ENCODE measurements at regions not wholly inside any gene's neighbourhood (a gene's known extent, or its start where the extent isn't known, plus 50 kb on each side); places are given as distances from the start of the nearest gene placed in this dataset.

DNA sequence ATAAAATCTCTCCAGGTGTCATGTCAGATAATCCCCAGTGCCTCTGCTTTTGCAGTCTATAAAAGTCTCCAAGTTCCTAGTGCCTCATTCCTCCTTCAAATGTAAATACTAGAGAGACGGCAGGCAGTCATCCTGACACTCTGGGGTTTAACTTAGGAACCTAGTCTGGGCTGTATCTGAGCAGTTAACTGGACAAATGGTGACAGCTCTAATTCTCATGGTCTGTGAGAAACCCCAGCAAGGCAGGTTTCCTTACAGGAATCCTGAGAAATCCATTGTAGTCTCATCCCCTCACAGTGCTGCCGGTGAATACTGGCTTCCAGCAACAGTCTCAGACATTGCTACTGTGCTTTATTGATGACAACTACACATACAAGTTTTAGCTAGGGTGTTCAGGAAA lies 246.8 kb downstream of the SNCA start (continued):
- TF ChIP-seq, protein P1, sequence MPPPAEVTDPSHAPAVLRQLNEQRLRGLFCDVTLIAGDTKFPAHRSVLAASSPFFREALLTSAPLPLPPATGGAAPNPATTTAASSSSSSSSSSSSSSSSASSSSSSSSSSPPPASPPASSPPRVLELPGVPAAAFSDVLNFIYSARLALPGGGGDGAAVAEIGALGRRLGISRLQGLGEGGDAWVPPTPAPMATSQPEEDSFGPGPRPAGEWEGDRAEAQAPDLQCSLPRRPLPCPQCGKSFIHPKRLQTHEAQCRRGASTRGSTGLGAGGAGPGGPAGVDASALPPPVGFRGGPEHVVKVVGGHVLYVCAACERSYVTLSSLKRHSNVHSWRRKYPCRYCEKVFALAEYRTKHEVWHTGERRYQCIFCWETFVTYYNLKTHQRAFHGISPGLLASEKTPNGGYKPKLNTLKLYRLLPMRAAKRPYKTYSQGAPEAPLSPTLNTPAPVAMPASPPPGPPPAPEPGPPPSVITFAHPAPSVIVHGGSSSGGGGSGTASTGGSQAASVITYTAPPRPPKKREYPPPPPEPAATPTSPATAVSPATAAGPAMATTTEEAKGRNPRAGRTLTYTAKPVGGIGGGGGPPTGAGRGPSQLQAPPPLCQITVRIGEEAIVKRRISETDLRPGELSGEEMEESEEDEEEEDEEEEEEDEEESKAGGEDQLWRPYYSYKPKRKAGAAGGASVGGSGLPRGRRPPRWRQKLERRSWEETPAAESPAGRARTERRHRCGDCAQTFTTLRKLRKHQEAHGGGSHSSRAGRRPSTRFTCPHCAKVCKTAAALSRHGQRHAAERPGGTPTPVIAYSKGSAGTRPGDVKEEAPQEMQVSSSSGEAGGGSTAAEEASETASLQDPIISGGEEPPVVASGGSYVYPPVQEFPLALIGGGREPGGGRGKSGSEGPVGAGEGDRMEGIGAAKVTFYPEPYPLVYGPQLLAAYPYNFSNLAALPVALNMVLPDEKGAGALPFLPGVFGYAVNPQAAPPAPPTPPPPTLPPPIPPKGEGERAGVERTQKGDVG (CRISPR knock-in tag; IDR thresholded peaks at IDR 0.05) = no peak
- TF ChIP-seq, protein P2, sequence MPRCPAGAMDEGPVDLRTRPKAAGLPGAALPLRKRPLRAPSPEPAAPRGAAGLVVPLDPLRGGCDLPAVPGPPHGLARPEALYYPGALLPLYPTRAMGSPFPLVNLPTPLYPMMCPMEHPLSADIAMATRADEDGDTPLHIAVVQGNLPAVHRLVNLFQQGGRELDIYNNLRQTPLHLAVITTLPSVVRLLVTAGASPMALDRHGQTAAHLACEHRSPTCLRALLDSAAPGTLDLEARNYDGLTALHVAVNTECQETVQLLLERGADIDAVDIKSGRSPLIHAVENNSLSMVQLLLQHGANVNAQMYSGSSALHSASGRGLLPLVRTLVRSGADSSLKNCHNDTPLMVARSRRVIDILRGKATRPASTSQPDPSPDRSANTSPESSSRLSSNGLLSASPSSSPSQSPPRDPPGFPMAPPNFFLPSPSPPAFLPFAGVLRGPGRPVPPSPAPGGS (IDR thresholded peaks at IDR 0.05; ENCODE audit: borderline replicate concordance, insufficient read depth, low read depth, low read length, poor library complexity, severe bottlenecking) = no peak
- TF ChIP-seq POU2F2 (IDR thresholded peaks at IDR 0.05; ENCODE audit: borderline replicate concordance, low read depth, low read length) (no peak), ZNF217 (IDR thresholded peaks at IDR 0.05) (no peak), NR2C2 (IDR thresholded peaks at IDR 0.05; ENCODE audit: borderline replicate concordance, control insufficient read depth, insufficient read length, low read depth) (no peak)
- TF ChIP-seq, protein P3, sequence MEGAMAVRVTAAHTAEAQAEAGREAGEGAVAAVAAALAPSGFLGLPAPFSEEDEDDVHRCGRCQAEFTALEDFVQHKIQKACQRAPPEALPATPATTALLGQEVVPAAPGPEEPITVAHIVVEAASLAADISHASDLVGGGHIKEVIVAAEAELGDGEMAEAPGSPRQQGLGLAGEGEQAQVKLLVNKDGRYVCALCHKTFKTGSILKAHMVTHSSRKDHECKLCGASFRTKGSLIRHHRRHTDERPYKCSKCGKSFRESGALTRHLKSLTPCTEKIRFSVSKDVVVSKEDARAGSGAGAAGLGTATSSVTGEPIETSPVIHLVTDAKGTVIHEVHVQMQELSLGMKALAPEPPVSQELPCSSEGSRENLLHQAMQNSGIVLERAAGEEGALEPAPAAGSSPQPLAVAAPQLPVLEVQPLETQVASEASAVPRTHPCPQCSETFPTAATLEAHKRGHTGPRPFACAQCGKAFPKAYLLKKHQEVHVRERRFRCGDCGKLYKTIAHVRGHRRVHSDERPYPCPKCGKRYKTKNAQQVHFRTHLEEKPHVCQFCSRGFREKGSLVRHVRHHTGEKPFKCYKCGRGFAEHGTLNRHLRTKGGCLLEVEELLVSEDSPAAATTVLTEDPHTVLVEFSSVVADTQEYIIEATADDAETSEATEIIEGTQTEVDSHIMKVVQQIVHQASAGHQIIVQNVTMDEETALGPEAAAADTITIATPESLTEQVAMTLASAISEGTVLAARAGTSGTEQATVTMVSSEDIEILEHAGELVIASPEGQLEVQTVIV (IDR thresholded peaks at IDR 0.05; ENCODE audit: borderline replicate concordance, partially characterized antibody) = no peak
